ENCODE measurements at regions not wholly inside any gene's neighbourhood (a gene's known extent, or its start where the extent isn't known, plus 50 kb on each side); places are given as distances from the start of the nearest gene placed in this dataset.

- no peak for TF ChIP-seq CTCF (IDR thresholded peaks at IDR 0.05)
- TF ChIP-seq POLR2A (IDR thresholded peaks at IDR 0.05), result no peak
These were observed 129.9 kb downstream of the ZNF92 start for GRCh38 chr7:65503434-65504152.

All from body of pancreas (tissue), 4 donors.